Transverse colon (tissue), 4 donors: ENCODE measurements at regions not wholly inside any gene's neighbourhood (a gene's known extent, or its start where the extent isn't known, plus 50 kb on each side); places are given as distances from the start of the nearest gene placed in this dataset.

Experiments
- DNase-seq: peaks from one replicate; pipeline ENCODE4 v3.0.0-alpha.2; 2019
- H3K27ac ChIP-seq, 4 donors: fragments of 200-600 bp; sonication (generic); 2 replicates each; pipeline ENCODE4 v1.5.1; 2016 to 2018; ENCODE audit warnings: inconsistent platforms in 4 of 4
- H3K27me3 ChIP-seq: fragments of 200-600 bp; sonication (generic); 2 replicates; pipeline ENCODE4 v1.5.1; 2017; ENCODE audit warnings: inconsistent platforms
- H3K36me3 ChIP-seq, 4 donors: fragments of 200-600 bp; sonication (generic); 2 replicates each; pipeline ENCODE4 v1.5.1; 2017 to 2019; ENCODE audit warnings: inconsistent platforms in 4 of 4
- H3K4me1 ChIP-seq, 4 donors: fragments of 200-600 bp; sonication (generic); 2 replicates each; pipeline ENCODE4 v1.5.1; 2017 to 2020; ENCODE audit warnings: inconsistent platforms in 4 of 4
- H3K4me3 ChIP-seq, 4 donors: fragments of 200-600 bp; sonication (generic); 1 replicate in 1 of 4; 2 replicates in 3 of 4; pipeline versions ENCODE4 v1.5.1 to v1.6.1; 2017 to 2019; ENCODE audit warnings: inconsistent platforms in 4 of 4
- H3K9me3 ChIP-seq, 2 donors: fragments of 200-600 bp; sonication (generic); 2 replicates each; pipeline ENCODE4 v1.5.1; 2017 to 2019; ENCODE audit warnings: inconsistent platforms in 2 of 2
- CTCF ChIP-seq, 5 experiments: fragments of 200-600 bp in 3 of 5; fragments of 450-650 bp in 2 of 5; sonication (generic) in 3 of 5; IDR thresholded peaks; 1 replicate in 2 of 5; 2 replicates in 3 of 5; pipeline ENCODE4 v1.5.1; 2016 to 2017; ENCODE audit warnings: antibody characterized with exemption in 5 of 5, inconsistent platforms in 3 of 5, mild to moderate bottlenecking in 2 of 5, moderate library complexity in 1 of 5
- EP300 ChIP-seq: sonication (generic); formaldehyde crosslinking; IDR thresholded peaks from one replicate; pipeline ENCODE4 v1.6.1; 2017; ENCODE audit warnings: antibody characterized with exemption, low read depth
- POLR2A ChIP-seq: fragments of 450-650 bp; IDR thresholded peaks from one replicate; pipeline ENCODE4 v1.6.1; 2016; ENCODE audit warnings: antibody characterized with exemption, mild to moderate bottlenecking, moderate library complexity
- POLR2AphosphoS5 ChIP-seq, 3 donors: sonication (generic); formaldehyde crosslinking; IDR thresholded peaks; one replicate each; pipeline ENCODE4 v1.6.1; 2016; ENCODE audit warnings: antibody characterized with exemption in 3 of 3
- WGBS, 2 donors: methylation state at CpG; one replicate each; pipeline ENCODE4 v1.1.5; 2018; ENCODE audit warnings: low coverage in 1 of 2; 5-methylcytosine and 5-hydroxymethylcytosine counted together
- in situ Hi-C, 4 donors: fragments of 200-750 bp; cut with MboI; loops; one replicate each; pipeline versions ENCODE4 v1.15.0 to v1.15.1; 2017; ENCODE audit warnings: low sequenced_read_pairs in 3 of 4, low pct_ligation_motif_present in 1 of 4, low pct_unique_long_range_greater_than_20kb in 1 of 4
- intact Hi-C: fragments of 100-400 bp; cut with DNase I; formaldehyde crosslinking; loops from one replicate; pipeline ENCODE4 v1.15.1; 2023; ENCODE audit warnings: low total_unique reads

GRCh38 chr9:99621040-99621439 is 200.6 kb upstream of the NR4A3 start:
- no peak overlapping the region for H3K4me3 ChIP-seq
- no peaks in the 10 kb centered on the region for H3K27me3 ChIP-seq
- no peak for TF ChIP-seq EP300
- no peak for TF ChIP-seq POLR2AphosphoS5 (IDR thresholded peaks at IDR 0.05)
- TF ChIP-seq CTCF (IDR thresholded peaks at IDR 0.05): no peak
- TF ChIP-seq POLR2A: no peak
- H3K4me1 ChIP-seq: no peaks in the 10 kb centered on the region
- intact Hi-C loops (no loop called here), in situ Hi-C loops (no loop called here)
- no peaks in the 10 kb centered on the region for H3K36me3 ChIP-seq
- H3K27ac ChIP-seq: no peak overlapping the region
- WGBS, 2 donors: 59 to 67% methylated on average over 1 of the region's 1 CpG
- DNase-seq: no peak
- no peaks in the 10 kb centered on the region for H3K9me3 ChIP-seq

DNA sequence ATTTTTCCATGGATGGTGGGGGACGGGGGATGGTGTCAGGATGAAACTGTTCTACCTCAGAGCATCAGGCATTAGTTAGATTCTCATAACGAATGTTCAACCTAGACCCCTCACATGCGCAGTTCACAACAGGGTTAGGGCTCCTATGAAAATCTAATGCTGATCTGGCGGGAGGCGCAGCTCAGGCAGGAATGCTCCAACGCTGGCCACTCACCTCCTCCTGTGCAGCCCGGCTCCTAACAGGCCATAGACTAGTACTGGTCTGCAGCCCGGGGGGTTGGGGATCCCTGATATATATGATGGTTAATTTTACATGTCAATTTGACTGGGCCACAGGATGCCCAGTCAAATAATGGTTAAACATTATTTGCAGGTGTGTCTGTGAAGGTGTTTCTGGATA is 199.0 kb upstream of the NR4A3 start:
- in situ Hi-C loops: no loop called here
- no peak overlapping the region for H3K4me3 ChIP-seq
- intact Hi-C loops: no loop called here
- H3K27ac ChIP-seq: no peak overlapping the region
- TF ChIP-seq EP300: no peak
- TF ChIP-seq POLR2AphosphoS5 (IDR thresholded peaks at IDR 0.05): no peak
- TF ChIP-seq POLR2A: no peak
- TF ChIP-seq CTCF (IDR thresholded peaks at IDR 0.05): no peak
- no peaks in the 10 kb centered on the region for H3K36me3 ChIP-seq
- H3K4me1 ChIP-seq: no peaks in the 10 kb centered on the region
- 40 to 83% methylated on average over 1 to 8 of the region's 8 CpGs for WGBS, 2 donors
- no peak for DNase-seq
- no peaks in the 10 kb centered on the region for H3K9me3 ChIP-seq
- H3K27me3 ChIP-seq: no peaks in the 10 kb centered on the region

DNA sequence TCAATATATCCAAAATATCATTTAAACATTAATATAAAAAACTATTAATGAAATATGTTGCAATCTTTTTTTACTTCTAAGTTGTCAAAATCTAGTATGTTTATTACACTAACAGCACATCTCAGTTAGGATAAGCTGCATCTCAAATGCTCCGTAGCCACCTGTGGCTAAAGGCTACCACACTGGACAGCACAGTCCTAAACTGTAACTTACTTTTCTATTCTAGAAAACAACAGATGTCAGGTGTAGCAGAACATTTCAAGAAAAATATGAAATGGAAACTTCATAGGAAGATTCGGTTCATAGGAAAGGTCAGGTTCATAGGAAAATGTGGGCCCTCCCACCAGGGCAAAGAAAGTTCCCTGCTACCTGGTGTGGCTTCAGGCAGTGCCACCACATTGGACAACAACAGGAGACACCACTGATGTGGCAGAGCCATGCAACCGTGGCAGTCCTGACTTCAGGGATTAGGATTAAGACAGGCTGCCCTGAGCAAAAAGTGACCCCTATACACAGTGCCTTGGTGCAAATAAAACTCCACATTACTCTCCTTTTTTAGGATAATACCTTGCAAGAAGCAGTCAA is 197.8 kb upstream of the NR4A3 start:
- DNase-seq: no peak
- intact Hi-C loops: no loop called here
- Histone ChIP-seq H3K36me3 (no peaks in the 10 kb centered on the region), H3K27me3 (no peaks in the 10 kb centered on the region), H3K4me3 (no peak overlapping the region), H3K4me1 (no peaks in the 10 kb centered on the region), H3K27ac (no peak overlapping the region), H3K9me3 (no peaks in the 10 kb centered on the region)
- in situ Hi-C loops: no loop called here
- TF ChIP-seq CTCF (IDR thresholded peaks at IDR 0.05) (no peak), POLR2A (no peak), EP300 (no peak), POLR2AphosphoS5 (IDR thresholded peaks at IDR 0.05) (no peak)
- WGBS, 2 donors: 67 to 74% methylated on average over 3 of the region's 3 CpGs

DNA sequence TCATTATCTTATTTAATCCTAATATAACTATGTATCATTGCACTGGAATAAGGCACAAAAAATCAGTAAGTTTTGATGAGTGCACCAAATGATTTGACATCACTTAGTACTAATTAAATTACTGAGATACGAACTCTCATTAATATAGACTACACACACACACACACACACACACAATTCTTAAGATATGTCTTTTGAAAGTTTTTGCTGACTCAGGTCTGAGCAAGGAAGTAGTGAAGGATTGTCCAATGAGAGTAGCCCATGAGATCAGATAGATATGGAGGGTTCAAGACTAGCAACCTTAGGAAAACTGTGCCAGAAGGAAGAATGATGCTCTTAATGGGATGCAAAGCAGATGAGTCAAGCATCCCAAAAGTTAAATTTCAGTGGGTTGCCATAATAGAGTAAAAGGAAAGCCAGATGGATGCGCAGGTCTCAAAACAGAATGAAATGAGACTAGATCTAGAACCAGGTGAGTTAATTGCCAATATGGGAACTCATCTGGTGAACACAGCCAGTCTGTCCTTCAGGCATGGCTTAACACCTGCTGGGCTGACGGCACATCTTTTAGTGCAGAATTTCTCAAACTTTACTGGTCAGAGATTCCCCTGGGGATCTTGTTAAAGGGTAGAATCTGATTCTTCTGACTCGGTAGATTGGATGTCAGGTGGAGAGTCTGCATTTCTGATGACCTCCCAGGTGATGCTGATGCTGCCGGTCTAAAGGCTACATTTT is 197.0 kb upstream of the NR4A3 start:
- 81 to 89% methylated on average over 3 to 5 of the region's 5 CpGs for WGBS, 2 donors
- no peak for DNase-seq
- in situ Hi-C loops: no loop called here

More for the DNA sequence above, 197.0 kb upstream of the NR4A3 start:
- Histone ChIP-seq H3K4me3 (no peak overlapping the region), H3K27ac (no peak overlapping the region), H3K27me3 (no peaks in the 10 kb centered on the region), H3K4me1 (no peaks in the 10 kb centered on the region), H3K36me3 (no peaks in the 10 kb centered on the region), H3K9me3 (no peaks in the 10 kb centered on the region)
- intact Hi-C loops: no loop called here
- TF ChIP-seq POLR2A (no peak), EP300 (no peak), CTCF (IDR thresholded peaks at IDR 0.05) (no peak), POLR2AphosphoS5 (IDR thresholded peaks at IDR 0.05) (no peak)
